T-helper 2 cell treated with Interferon-gamma antibody and Interleukin-4, amounts not matched to agents 5 μg/mL and 100 μg/mL, for 36 hours (primary cell): ENCODE measurements at regions not wholly inside any gene's neighbourhood (a gene's known extent, or its start where the extent isn't known, plus 50 kb on each side); places are given as distances from the start of the nearest gene placed in this dataset.

Source experiments
- DNase-seq: peaks from one replicate; pipeline ENCODE4 v3.0.0; 2021; ENCODE audit warnings: low spot score
- H3K27ac Mint-ChIP-seq: one replicate; pipeline ENCODE4 v1.8.0; 2021; ENCODE audit warnings: mild to moderate bottlenecking, mixed read lengths
- H3K27me3 Mint-ChIP-seq: one replicate; pipeline ENCODE4 v1.8.0; 2021; ENCODE audit warnings: low read depth, mixed read lengths
- H3K36me3 Mint-ChIP-seq: one replicate; pipeline ENCODE4 v1.8.0; 2021; ENCODE audit warnings: low read depth, mixed read lengths
- H3K4me1 Mint-ChIP-seq: one replicate; pipeline ENCODE4 v1.8.0; 2021; ENCODE audit warnings: low read depth, mixed read lengths
- H3K4me3 Mint-ChIP-seq: one replicate; pipeline ENCODE4 v1.8.0; 2022; ENCODE audit warnings: mild to moderate bottlenecking, moderate library complexity, mixed read lengths
- H3K9me3 Mint-ChIP-seq: one replicate; pipeline ENCODE4 v1.8.0; 2021; ENCODE audit warnings: mixed read lengths

- H3K27ac Mint-ChIP-seq = no peak overlapping the region
- H3K4me1 Mint-ChIP-seq = no peaks in the 10 kb centered on the region
- H3K27me3 Mint-ChIP-seq = no peaks in the 10 kb centered on the region
- no peaks in the 10 kb centered on the region for H3K9me3 Mint-ChIP-seq
- no peaks in the 10 kb centered on the region for H3K36me3 Mint-ChIP-seq
- H3K4me3 Mint-ChIP-seq = no peak overlapping the region
- DNase-seq = no peak
These were observed 389.2 kb upstream of the TNC start for GRCh38 chr9:115507148-115507547.

- DNase-seq = no peak
- no peaks in the 10 kb centered on the region for H3K36me3 Mint-ChIP-seq
- H3K4me1 Mint-ChIP-seq = no peaks in the 10 kb centered on the region
- H3K9me3 Mint-ChIP-seq = no peaks in the 10 kb centered on the region
- H3K27ac Mint-ChIP-seq = no peak overlapping the region
- no peaks in the 10 kb centered on the region for H3K27me3 Mint-ChIP-seq
- no peak overlapping the region for H3K4me3 Mint-ChIP-seq
These were observed 395.2 kb upstream of the TNC start for GRCh38 chr9:115513148-115513547.

GRCh38 chr9:115514454-115514853, 396.5 kb upstream of the TNC start:
- no peak for DNase-seq
- H3K4me3 Mint-ChIP-seq = no peak overlapping the region
- H3K27ac Mint-ChIP-seq = no peak overlapping the region
- H3K27me3 Mint-ChIP-seq = no peaks in the 10 kb centered on the region
- H3K9me3 Mint-ChIP-seq = no peaks in the 10 kb centered on the region
- no peaks in the 10 kb centered on the region for H3K4me1 Mint-ChIP-seq
- no peaks in the 10 kb centered on the region for H3K36me3 Mint-ChIP-seq

- H3K27ac Mint-ChIP-seq = no peak overlapping the region
- H3K9me3 Mint-ChIP-seq = no peaks in the 10 kb centered on the region
- no peaks in the 10 kb centered on the region for H3K4me1 Mint-ChIP-seq
- no peak overlapping the region for H3K4me3 Mint-ChIP-seq
- peaks cover 2% of the 10 kb centered on the region for H3K27me3 Mint-ChIP-seq
- no peaks in the 10 kb centered on the region for H3K36me3 Mint-ChIP-seq
- DNase-seq = no peak
These were observed 399.5 kb upstream of the TNC start for GRCh38 chr9:115517335-115518075.

- no peak overlapping the region for H3K4me3 Mint-ChIP-seq
- H3K4me1 Mint-ChIP-seq = no peaks in the 10 kb centered on the region
- peaks cover 2% of the 10 kb centered on the region for H3K27me3 Mint-ChIP-seq
- no peak for DNase-seq
- no peaks in the 10 kb centered on the region for H3K36me3 Mint-ChIP-seq
- no peak overlapping the region for H3K27ac Mint-ChIP-seq
- no peaks in the 10 kb centered on the region for H3K9me3 Mint-ChIP-seq
These were observed 402.7 kb upstream of the TNC start for GRCh38 chr9:115520646-115521045.

GRCh38 chr9:115522912-115523311, 405.0 kb upstream of the TNC start:
- peaks cover 2% of the 10 kb centered on the region for H3K27me3 Mint-ChIP-seq

GRCh38 chr9:115524453-115525059, 406.6 kb upstream of the TNC start:
- Mint-ChIP-seq H3K27ac (no peak overlapping the region), H3K9me3 (no peaks in the 10 kb centered on the region), H3K4me1 (no peaks in the 10 kb centered on the region), H3K36me3 (no peaks in the 10 kb centered on the region), H3K4me3 (no peak overlapping the region), H3K27me3 (peaks cover 2% of the 10 kb centered on the region)
- no peak for DNase-seq

More at GRCh38 chr9:115522912-115523311, 405.0 kb upstream of the TNC start:
- no peaks in the 10 kb centered on the region for H3K9me3 Mint-ChIP-seq
- H3K4me3 Mint-ChIP-seq = no peak overlapping the region
- DNase-seq = no peak
- no peaks in the 10 kb centered on the region for H3K4me1 Mint-ChIP-seq
- no peak overlapping the region for H3K27ac Mint-ChIP-seq
- H3K36me3 Mint-ChIP-seq = no peaks in the 10 kb centered on the region

- no peaks in the 10 kb centered on the region for H3K36me3 Mint-ChIP-seq
- H3K4me3 Mint-ChIP-seq = no peak overlapping the region
- no peaks in the 10 kb centered on the region for H3K4me1 Mint-ChIP-seq
- no peak for DNase-seq
- H3K27me3 Mint-ChIP-seq = no peaks in the 10 kb centered on the region
- H3K27ac Mint-ChIP-seq = no peak overlapping the region
- H3K9me3 Mint-ChIP-seq = no peaks in the 10 kb centered on the region
These were observed 407.4 kb upstream of the TNC start for GRCh38 chr9:115525111-115526058.

- no peaks in the 10 kb centered on the region for H3K4me1 Mint-ChIP-seq
- H3K27ac Mint-ChIP-seq = no peak overlapping the region
- no peaks in the 10 kb centered on the region for H3K36me3 Mint-ChIP-seq
- no peak for DNase-seq
- H3K9me3 Mint-ChIP-seq = no peaks in the 10 kb centered on the region
- H3K4me3 Mint-ChIP-seq = no peak overlapping the region
- no peaks in the 10 kb centered on the region for H3K27me3 Mint-ChIP-seq
These were observed 413.6 kb upstream of the TNC start for GRCh38 chr9:115531410-115532125.

GRCh38 chr9:115533511-115533910, 415.6 kb upstream of the TNC start:
- no peak overlapping the region for H3K27ac Mint-ChIP-seq
- no peaks in the 10 kb centered on the region for H3K27me3 Mint-ChIP-seq
- no peak overlapping the region for H3K4me3 Mint-ChIP-seq
- no peaks in the 10 kb centered on the region for H3K9me3 Mint-ChIP-seq
- H3K36me3 Mint-ChIP-seq = no peaks in the 10 kb centered on the region
- DNase-seq = no peak
- H3K4me1 Mint-ChIP-seq = no peaks in the 10 kb centered on the region

- H3K27ac Mint-ChIP-seq = no peak overlapping the region
- no peaks in the 10 kb centered on the region for H3K36me3 Mint-ChIP-seq
- H3K4me3 Mint-ChIP-seq = no peak overlapping the region
- peaks cover 3% of the 10 kb centered on the region for H3K27me3 Mint-ChIP-seq
- no peak for DNase-seq
- no peaks in the 10 kb centered on the region for H3K4me1 Mint-ChIP-seq
- no peaks in the 10 kb centered on the region for H3K9me3 Mint-ChIP-seq
These were observed 422.1 kb upstream of the TNC start for GRCh38 chr9:115540091-115540490.

- peaks cover 3% of the 10 kb centered on the region for H3K27me3 Mint-ChIP-seq
- DNase-seq = no peak
- H3K4me1 Mint-ChIP-seq = no peaks in the 10 kb centered on the region
These were observed 425.6 kb upstream of the TNC start for GRCh38 chr9:115543511-115543910.

GRCh38 chr9:115548609-115549260, 430.8 kb upstream of the TNC start:
- Mint-ChIP-seq H3K27me3 (peaks cover 1% of the 10 kb centered on the region), H3K4me3 (no peak overlapping the region), H3K27ac (no peak overlapping the region), H3K9me3 (no peaks in the 10 kb centered on the region), H3K36me3 (no peaks in the 10 kb centered on the region), H3K4me1 (no peaks in the 10 kb centered on the region)
- no peak for DNase-seq

More at GRCh38 chr9:115543511-115543910, 425.6 kb upstream of the TNC start:
- Mint-ChIP-seq H3K36me3 (no peaks in the 10 kb centered on the region), H3K9me3 (no peaks in the 10 kb centered on the region), H3K4me3 (no peak overlapping the region), H3K27ac (no peak overlapping the region)
